Spinal cord (tissue), 9 donors: ENCODE measurements at regions not wholly inside any gene's neighbourhood (a gene's known extent, or its start where the extent isn't known, plus 50 kb on each side); places are given as distances from the start of the nearest gene placed in this dataset.
A peak's percentile ranks its signal among the peaks of the same experiment; 100 is the strongest.

Experiments used
- DNase-seq, 6 donors: peaks; one replicate each; pipeline versions ENCODE4 v3.0.0 to v3.0.0-alpha.2; 2013 to 2015; ENCODE audit warnings: low spot score in 6 of 6, low read depth in 4 of 6
- H3K27ac ChIP-seq: one replicate; pipeline ENCODE4 v1.5.1; 2013; ENCODE audit warnings: low read depth, low read length, control low read depth
- H3K27me3 ChIP-seq: one replicate; pipeline ENCODE4 v1.6.1; 2013; ENCODE audit warnings: low read length; ENCODE audit not compliant: control insufficient read depth, insufficient read depth
- H3K36me3 ChIP-seq: one replicate; pipeline ENCODE4 v1.6.1; 2013; ENCODE audit warnings: low read length; ENCODE audit not compliant: control insufficient read depth, insufficient read depth
- H3K4me1 ChIP-seq: one replicate; pipeline ENCODE4 v1.6.1; 2013; ENCODE audit warnings: low read length; ENCODE audit not compliant: control insufficient read depth, insufficient read depth
- H3K4me3 ChIP-seq: one replicate; pipeline ENCODE4 v1.5.1; 2013; ENCODE audit warnings: low read depth, low read length, control low read depth
- H3K9me3 ChIP-seq: one replicate; pipeline ENCODE4 v1.6.1; 2013; ENCODE audit warnings: low read length; ENCODE audit not compliant: control insufficient read depth, insufficient read depth
- WGBS: methylation state at CpG from one replicate; pipeline ENCODE4 v1.1.5; 2013; ENCODE audit warnings: missing lambda C conversion rate; ENCODE audit not compliant: insufficient coverage; 5-methylcytosine and 5-hydroxymethylcytosine counted together
- donor health status: healthy.

GRCh38 chr18:30280186-30280585, 762.4 kb downstream of the DSC3 start:
- H3K27me3 ChIP-seq, result no peaks in the 10 kb centered on the region
- H3K27ac ChIP-seq, result no peak overlapping the region
- H3K36me3 ChIP-seq, result no peaks in the 10 kb centered on the region
- DNase-seq, result peak in 2 of 6 donors; percentile 40 to 59
- no peak overlapping the region for H3K4me3 ChIP-seq
- H3K4me1 ChIP-seq, result no peaks in the 10 kb centered on the region
- H3K9me3 ChIP-seq, result no peaks in the 10 kb centered on the region

- Histone ChIP-seq H3K4me3 (no peak overlapping the region), H3K27me3 (no peaks in the 10 kb centered on the region), H3K4me1 (no peaks in the 10 kb centered on the region), H3K36me3 (no peaks in the 10 kb centered on the region), H3K9me3 (no peaks in the 10 kb centered on the region), H3K27ac (no peak overlapping the region)
- DNase-seq, result no peak
- WGBS, result no CpG with 5 or more reads among the region's 1 CpG
These were observed 764.9 kb downstream of the DSC3 start for GRCh38 chr18:30277676-30278075.

- Histone ChIP-seq H3K9me3 (no peaks in the 10 kb centered on the region), H3K36me3 (no peaks in the 10 kb centered on the region), H3K4me1 (no peaks in the 10 kb centered on the region), H3K27me3 (no peaks in the 10 kb centered on the region), H3K27ac (no peak overlapping the region), H3K4me3 (no peak overlapping the region)
- no peak for DNase-seq
- WGBS, result no CpG with 5 or more reads among the region's 3 CpGs
These were observed 770.8 kb downstream of the DSC3 start for GRCh38 chr18:30271716-30272115.

GRCh38 chr18:30265190-30265589, 777.4 kb downstream of the DSC3 start:
- Histone ChIP-seq H3K4me1 (no peaks in the 10 kb centered on the region), H3K36me3 (no peaks in the 10 kb centered on the region), H3K27me3 (no peaks in the 10 kb centered on the region), H3K9me3 (no peaks in the 10 kb centered on the region), H3K4me3 (no peak overlapping the region), H3K27ac (no peak overlapping the region)
- no CpG with 5 or more reads among the region's 3 CpGs for WGBS
- DNase-seq, result no peak

GRCh38 chr18:30254331-30254730, 788.2 kb downstream of the DSC3 start:
- WGBS, result no CpG with 5 or more reads among the region's 2 CpGs
- Histone ChIP-seq H3K27ac (no peak overlapping the region), H3K4me3 (no peak overlapping the region), H3K36me3 (no peaks in the 10 kb centered on the region), H3K4me1 (no peaks in the 10 kb centered on the region), H3K9me3 (no peaks in the 10 kb centered on the region), H3K27me3 (no peaks in the 10 kb centered on the region)
- no peak for DNase-seq

GRCh38 chr18:30248056-30248455, 794.5 kb downstream of the DSC3 start:
- H3K9me3 ChIP-seq, result no peaks in the 10 kb centered on the region
- H3K4me1 ChIP-seq, result no peaks in the 10 kb centered on the region
- DNase-seq, result peak in 1 of 6 donors; percentile 41
- no peaks in the 10 kb centered on the region for H3K27me3 ChIP-seq
- no peaks in the 10 kb centered on the region for H3K36me3 ChIP-seq
- no peak overlapping the region for H3K4me3 ChIP-seq
- no peak overlapping the region for H3K27ac ChIP-seq

GRCh38 chr18:30245766-30246455, 796.6 kb downstream of the DSC3 start:
- no peak overlapping the region for H3K27ac ChIP-seq
- DNase-seq, result peak in 3 of 6 donors; percentile 5 to 53 (median 42)
- no peaks in the 10 kb centered on the region for H3K36me3 ChIP-seq
- no peak overlapping the region for H3K4me3 ChIP-seq
- no peaks in the 10 kb centered on the region for H3K9me3 ChIP-seq
- no peaks in the 10 kb centered on the region for H3K4me1 ChIP-seq
- WGBS, result no CpG with 5 or more reads among the region's 3 CpGs
- no peaks in the 10 kb centered on the region for H3K27me3 ChIP-seq

- Histone ChIP-seq H3K36me3 (no peaks in the 10 kb centered on the region), H3K27ac (no peak overlapping the region), H3K9me3 (no peaks in the 10 kb centered on the region), H3K4me1 (no peaks in the 10 kb centered on the region), H3K4me3 (no peak overlapping the region), H3K27me3 (no peaks in the 10 kb centered on the region)
- DNase-seq, result no peak
These were observed 807.8 kb downstream of the DSC3 start for GRCh38 chr18:30234755-30235154.

- H3K27ac ChIP-seq, result no peak overlapping the region
- no peaks in the 10 kb centered on the region for H3K36me3 ChIP-seq
- no peaks in the 10 kb centered on the region for H3K4me1 ChIP-seq
- no peak overlapping the region for H3K4me3 ChIP-seq
- no peak for DNase-seq
- H3K27me3 ChIP-seq, result no peaks in the 10 kb centered on the region
- H3K9me3 ChIP-seq, result no peaks in the 10 kb centered on the region
These were observed 831.4 kb downstream of the DSC3 start for GRCh38 chr18:30211112-30211511.

GRCh38 chr18:30208546-30208945, 834.0 kb downstream of the DSC3 start:
- WGBS, result no CpG with 5 or more reads among the region's 1 CpG
- Histone ChIP-seq H3K27ac (no peak overlapping the region), H3K36me3 (no peaks in the 10 kb centered on the region), H3K4me1 (no peaks in the 10 kb centered on the region), H3K4me3 (no peak overlapping the region), H3K27me3 (no peaks in the 10 kb centered on the region), H3K9me3 (no peaks in the 10 kb centered on the region)
- DNase-seq, result no peak
